Karpas-422 (cell line): ENCODE measurements at regions not wholly inside any gene's neighbourhood (a gene's known extent, or its start where the extent isn't known, plus 50 kb on each side); places are given as distances from the start of the nearest gene placed in this dataset.

Experiments used
- DNase-seq: peaks from one replicate; pipeline ENCODE4 v3.0.0-alpha.2; 2015
- H2AFZ ChIP-seq: fragments of 200-600 bp; sonication (generic); 2 replicates; pipeline ENCODE4 v1.6.1; 2014; ENCODE audit warnings: antibody characterized with exemption, low read length, mixed read lengths
- H3K27ac ChIP-seq: fragments of 200-600 bp; sonication (generic); 2 replicates; pipeline ENCODE4 v1.5.1; 2014; ENCODE audit warnings: mild to moderate bottlenecking, low read length, moderate library complexity
- H3K27me3 ChIP-seq: fragments of 200-600 bp; sonication (generic); 2 replicates; pipeline ENCODE4 v1.6.1; 2014; ENCODE audit warnings: low read length, mixed read lengths
- H3K36me3 ChIP-seq: fragments of 200-600 bp; sonication (generic); 2 replicates; pipeline ENCODE4 v1.6.1; 2014; ENCODE audit warnings: low read length, mixed read lengths; ENCODE audit not compliant: insufficient read depth
- H3K4me1 ChIP-seq: fragments of 200-600 bp; sonication (generic); 2 replicates; pipeline ENCODE4 v1.6.1; 2014; ENCODE audit warnings: mild to moderate bottlenecking, low read length, mixed read lengths
- H3K4me2 ChIP-seq: fragments of 200-600 bp; sonication (generic); 2 replicates; pipeline ENCODE4 v1.6.1; 2014; ENCODE audit warnings: low read length, low read depth, mild to moderate bottlenecking; ENCODE audit not compliant: poor library complexity, severe bottlenecking
- H3K4me3 ChIP-seq: fragments of 200-600 bp; sonication (generic); 2 replicates; pipeline ENCODE4 v1.5.1; 2014; ENCODE audit warnings: mild to moderate bottlenecking, antibody characterized with exemption, low read length, mixed read lengths
- H3K79me2 ChIP-seq: fragments of 200-600 bp; sonication (generic); 2 replicates; pipeline ENCODE4 v1.6.1; 2014; ENCODE audit warnings: mild to moderate bottlenecking, low read length, mixed read lengths
- H3K9ac ChIP-seq: fragments of 200-600 bp; sonication (generic); 2 replicates; pipeline ENCODE4 v1.6.0; 2014; ENCODE audit warnings: low read length
- H3K9me2 ChIP-seq: fragments of 200-600 bp; sonication (generic), shearing (Covaris generic); replicated peaks from 2 replicates; pipeline ENCODE4 v1.6.0; 2014; ENCODE audit warnings: mild to moderate bottlenecking, low read length, moderate library complexity; ENCODE audit not compliant: insufficient read depth
- H3K9me3 ChIP-seq: fragments of 300-700, 200-600 bp; sonication (generic); 2 replicates; pipeline ENCODE4 v1.6.1; 2014; ENCODE audit warnings: low read length, mixed read lengths
- H4K20me1 ChIP-seq: fragments of 200-600 bp; sonication (generic); 2 replicates; pipeline ENCODE4 v1.6.1; 2014; ENCODE audit warnings: mild to moderate bottlenecking, antibody characterized with exemption, low read length, low read depth; ENCODE audit not compliant: insufficient read depth

GRCh38 chr21:25215698-25216384 is 391.4 kb downstream of the MRPL39 start:
- DNase-seq: no peak
- no peak overlapping the region for H3K4me3 ChIP-seq
- H3K4me2 ChIP-seq: no peak overlapping the region
- H3K27ac ChIP-seq: no peak overlapping the region
- no peaks in the 10 kb centered on the region for H3K36me3 ChIP-seq
- peaks cover 15% of the 10 kb centered on the region for H3K9me3 ChIP-seq
- H3K4me1 ChIP-seq: no peaks in the 10 kb centered on the region
- H4K20me1 ChIP-seq: no peaks in the 10 kb centered on the region
- H3K79me2 ChIP-seq: no peaks in the 10 kb centered on the region
- no peaks in the 10 kb centered on the region for H3K27me3 ChIP-seq
- no peaks in the 10 kb centered on the region for H3K9me2 ChIP-seq
- H3K9ac ChIP-seq: no peak overlapping the region
- no peak overlapping the region for H2AFZ ChIP-seq

- H3K4me3 ChIP-seq: no peak overlapping the region
- H3K27me3 ChIP-seq: no peaks in the 10 kb centered on the region
These were observed 392.6 kb downstream of the MRPL39 start for GRCh38 chr21:25214676-25215075.

GRCh38 chr21:25199944-25200343 is 407.3 kb downstream of the MRPL39 start:
- 0 out of 2 replicates have a peak, but pooled peaks cover 5% of the 10 kb centered on the region for H3K9me3 ChIP-seq
- H3K9me2 ChIP-seq: no peaks in the 10 kb centered on the region
- no peak for DNase-seq
- no peak overlapping the region for H3K4me2 ChIP-seq
- no peak overlapping the region for H3K4me3 ChIP-seq
- no peaks in the 10 kb centered on the region for H3K79me2 ChIP-seq
- no peaks in the 10 kb centered on the region for H3K36me3 ChIP-seq
- H3K27me3 ChIP-seq: no peaks in the 10 kb centered on the region
- H3K9ac ChIP-seq: no peak overlapping the region
- H3K27ac ChIP-seq: no peak overlapping the region
- no peak overlapping the region for H2AFZ ChIP-seq
- no peaks in the 10 kb centered on the region for H3K4me1 ChIP-seq
- no peaks in the 10 kb centered on the region for H4K20me1 ChIP-seq

More at GRCh38 chr21:25214676-25215075, 392.6 kb downstream of the MRPL39 start:
- Histone ChIP-seq H3K36me3 (no peaks in the 10 kb centered on the region), H3K9me2 (no peaks in the 10 kb centered on the region), H3K9me3 (peaks cover 9% of the 10 kb centered on the region), H3K79me2 (no peaks in the 10 kb centered on the region), H3K27ac (no peak overlapping the region), H3K4me2 (no peak overlapping the region), H4K20me1 (no peaks in the 10 kb centered on the region), H3K4me1 (no peaks in the 10 kb centered on the region), H2AFZ (no peak overlapping the region), H3K9ac (no peak overlapping the region)
- no peak for DNase-seq

GRCh38 chr21:25191141-25191540 is 416.1 kb downstream of the MRPL39 start:
- H3K27ac ChIP-seq: no peak overlapping the region
- no peaks in the 10 kb centered on the region for H3K79me2 ChIP-seq
- H3K9me2 ChIP-seq: no peaks in the 10 kb centered on the region
- no peak overlapping the region for H3K4me3 ChIP-seq
- H2AFZ ChIP-seq: no peak overlapping the region
- H3K36me3 ChIP-seq: no peaks in the 10 kb centered on the region
- H4K20me1 ChIP-seq: no peaks in the 10 kb centered on the region
- 0 out of 2 replicates have a peak, but pooled peaks cover 12% of the 10 kb centered on the region for H3K9me3 ChIP-seq
- DNase-seq: no peak
- no peak overlapping the region for H3K4me2 ChIP-seq
- no peak overlapping the region for H3K9ac ChIP-seq
- peaks cover 8% of the 10 kb centered on the region for H3K4me1 ChIP-seq
- H3K27me3 ChIP-seq: no peaks in the 10 kb centered on the region

- H3K79me2 ChIP-seq: no peaks in the 10 kb centered on the region
- H3K36me3 ChIP-seq: no peaks in the 10 kb centered on the region
- no peaks in the 10 kb centered on the region for H3K27me3 ChIP-seq
- no peak overlapping the region for H3K4me2 ChIP-seq
- no peak overlapping the region for H3K27ac ChIP-seq
- 0 out of 2 replicates have a peak, but pooled peaks cover 9% of the 10 kb centered on the region for H3K9me3 ChIP-seq
- DNase-seq: no peak
- H3K4me3 ChIP-seq: no peak overlapping the region
- H3K9ac ChIP-seq: no peak overlapping the region
- H3K9me2 ChIP-seq: no peaks in the 10 kb centered on the region
- peaks cover 11% of the 10 kb centered on the region for H3K4me1 ChIP-seq
- no peak overlapping the region for H2AFZ ChIP-seq
- H4K20me1 ChIP-seq: no peaks in the 10 kb centered on the region
These were observed 417.8 kb downstream of the MRPL39 start for GRCh38 chr21:25189497-25189896.

- Histone ChIP-seq H3K36me3 (no peaks in the 10 kb centered on the region), H4K20me1 (no peaks in the 10 kb centered on the region), H2AFZ (no peak overlapping the region), H3K9me2 (no peaks in the 10 kb centered on the region), H3K4me3 (no peak overlapping the region), H3K4me1 (peaks cover 11% of the 10 kb centered on the region), H3K9ac (no peak overlapping the region), H3K27ac (no peak overlapping the region), H3K79me2 (no peaks in the 10 kb centered on the region), H3K27me3 (no peaks in the 10 kb centered on the region), H3K4me2 (no peak overlapping the region), H3K9me3 (0 out of 2 replicates have a peak, but pooled peaks cover 9% of the 10 kb centered on the region)
- DNase-seq: no peak
These were observed 418.6 kb downstream of the MRPL39 start for GRCh38 chr21:25188677-25189079.

GRCh38 chr21:25186273-25186672 is 421.0 kb downstream of the MRPL39 start:
- Histone ChIP-seq H3K4me3 (no peak overlapping the region), H3K36me3 (no peaks in the 10 kb centered on the region), H3K4me1 (peaks cover 11% of the 10 kb centered on the region), H3K9me3 (0 out of 2 replicates have a peak, but pooled peaks cover 4% of the 10 kb centered on the region), H3K79me2 (no peaks in the 10 kb centered on the region), H3K4me2 (no peak overlapping the region), H3K27ac (no peak overlapping the region), H3K27me3 (no peaks in the 10 kb centered on the region), H3K9ac (no peak overlapping the region), H2AFZ (no peak overlapping the region), H3K9me2 (no peaks in the 10 kb centered on the region), H4K20me1 (no peaks in the 10 kb centered on the region)
- DNase-seq: peak; percentile 70

GRCh38 chr21:25183577-25183976 is 423.7 kb downstream of the MRPL39 start:
- no peak for DNase-seq
- H4K20me1 ChIP-seq: no peaks in the 10 kb centered on the region
- H3K27me3 ChIP-seq: no peaks in the 10 kb centered on the region
- no peak overlapping the region for H2AFZ ChIP-seq
- no peaks in the 10 kb centered on the region for H3K9me2 ChIP-seq
- no peaks in the 10 kb centered on the region for H3K79me2 ChIP-seq
- no peak overlapping the region for H3K4me3 ChIP-seq
- H3K4me1 ChIP-seq: peaks cover 25% of the 10 kb centered on the region
- no peaks in the 10 kb centered on the region for H3K36me3 ChIP-seq
- 0 out of 2 replicates have a peak, but pooled peaks cover 1% of the 10 kb centered on the region for H3K9me3 ChIP-seq
- H3K4me2 ChIP-seq: no peak overlapping the region
- H3K9ac ChIP-seq: no peak overlapping the region
- no peak overlapping the region for H3K27ac ChIP-seq
